Heart right ventricle (tissue), 16 donors: ENCODE measurements at regions not wholly inside any gene's neighbourhood (a gene's known extent, or its start where the extent isn't known, plus 50 kb on each side); places are given as distances from the start of the nearest gene placed in this dataset.

Experiments used
- ATAC-seq, 8 donors: fragments of 200-7000 bp; cut with Tn5 transposase; one replicate each; pipeline ENCODE4 v1.9.1; 2020; ENCODE audit warnings: mild to moderate bottlenecking in 8 of 8, moderate library complexity in 8 of 8, moderate number of reproducible peaks in 1 of 8
- DNase-seq, 2 donors: peaks; one replicate each; pipeline ENCODE4 v3.0.0-alpha.2; 2020
- H3K27ac ChIP-seq, 10 donors: fragments of 200-600 bp; sonication (generic) in 2 of 10; one replicate each; pipeline versions ENCODE4 v1.5.0 to v1.8.0; 2020 to 2022; ENCODE audit warnings: mild to moderate bottlenecking in 3 of 10
- H3K27me3 ChIP-seq, 7 donors: fragments of 200-600 bp; one replicate each; pipeline ENCODE4 v1.8.0; 2021 to 2022; ENCODE audit warnings: mild to moderate bottlenecking in 2 of 7
- H3K36me3 ChIP-seq, 9 donors: fragments of 200-600 bp; sonication (generic) in 1 of 9; one replicate each; pipeline versions ENCODE4 v1.5.0 to v1.8.0; 2020 to 2022; ENCODE audit warnings: mild to moderate bottlenecking in 2 of 9
- H3K4me1 ChIP-seq, 9 donors: fragments of 200-600 bp; sonication (generic) in 1 of 9; one replicate each; pipeline versions ENCODE4 v1.5.0 to v1.8.0; 2020 to 2022; ENCODE audit warnings: mild to moderate bottlenecking in 4 of 9
- H3K4me3 ChIP-seq, 10 donors: fragments of 200-600 bp; sonication (generic) in 2 of 10; one replicate each; pipeline versions ENCODE4 v1.5.0 to v1.8.0; 2020 to 2022; ENCODE audit warnings: mild to moderate bottlenecking in 7 of 10, moderate library complexity in 2 of 10
- H3K9me3 ChIP-seq, 11 donors: fragments of 200-600 bp in 10 of 11; sonication (generic) in 2 of 11; one replicate each; pipeline versions ENCODE4 v1.5.0 to v1.8.0; 2013 to 2022; ENCODE audit warnings: mild to moderate bottlenecking in 2 of 11, control low read depth in 1 of 11, moderate library complexity in 1 of 11
- WGBS, 2 donors: extraction: QIAGEN DNeasy Blood & Tissue Kit; methylation state at CpG; one replicate each; pipeline ENCODE4 v1.1.7; 2013; ENCODE audit warnings: inconsistent platforms in 1 of 2; 5-methylcytosine and 5-hydroxymethylcytosine counted together
- intact Hi-C, 10 donors: fragments of 100-400 bp; cut with DNase I; formaldehyde crosslinking; loops; one replicate each; pipeline versions ENCODE4 v1.11.1 to v1.14.2; 2022
- TF ChIP-seq, protein P1 (sequence below), 9 donors: fragments of 200-600 bp; sonication (generic) in 2 of 9; IDR thresholded peaks; one replicate each; pipeline versions ENCODE4 v1.5.0 to v1.8.0; 2021 to 2022; ENCODE audit warnings: antibody characterized with exemption in 9 of 9, mild to moderate bottlenecking in 5 of 9, moderate library complexity in 1 of 9
- donor health status: Arrhythmogenic right ventricular cardiomyopathy.
- donor health status: ischemic (EF 13 %, LVEDD 7.1; RV severe dilation, severe dysfunction).
- donor health status: healthy with polysubstance abuse.
- donor health status: DM: no; HTN: yes; CAD: no.
- donor health status: DM: no; HTN: no; CAD: no.
- donor health status: ischemic (EF 25% LVEDD 6.9; RV normal size, moderate dysfunction).
- donor health status: ischemic (EF 25% LVEDD 5.7; RV mildly dilated, moderate dysfunction).
- donor health status: healthy.
- donor health status: DM: yes; HTN: yes; CAD: no.
- donor health status: Ischemic cardiomyopathy.
- donor health status: ischemic (EF 35%, LVEDD 5.7; RV mildly dilated, moderate dysfunction).
- donor health status: nonischemic (EF 11% LVEDD 7.7; RV severe dilation, severe dysfunction).
- donor health status: DM: yes; HTN: yes; CAD: no.
- donor health status: PGD.
- donor health status: ischemic (EF 29% LVEDD 5.4; RV normal size, mild dysfunction).
- donor health status: nonischemic (EF 23%, LVEDD 6.1; RV moderate dilation, normal function).

DNA sequence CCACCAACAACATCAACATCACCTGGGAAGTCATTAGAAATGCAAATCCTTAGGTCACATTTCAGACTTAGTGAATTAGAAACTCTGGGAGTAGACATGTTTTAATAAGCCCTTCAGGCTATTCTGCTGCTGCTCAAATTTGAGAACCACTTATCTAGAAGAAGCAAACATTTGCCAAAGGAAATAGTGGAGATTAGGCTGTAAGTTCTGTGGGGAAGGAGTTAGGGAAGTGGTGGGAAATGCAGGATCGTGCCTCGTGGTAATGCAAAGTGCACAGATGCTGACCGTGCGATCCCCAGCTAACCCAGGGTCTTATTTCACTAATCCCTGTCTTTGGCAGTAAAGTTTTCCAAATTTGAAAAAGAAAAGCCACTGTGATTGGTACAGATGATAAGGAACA, 328.5 kb downstream of the EPM2A start:
- TF ChIP-seq, protein P1, sequence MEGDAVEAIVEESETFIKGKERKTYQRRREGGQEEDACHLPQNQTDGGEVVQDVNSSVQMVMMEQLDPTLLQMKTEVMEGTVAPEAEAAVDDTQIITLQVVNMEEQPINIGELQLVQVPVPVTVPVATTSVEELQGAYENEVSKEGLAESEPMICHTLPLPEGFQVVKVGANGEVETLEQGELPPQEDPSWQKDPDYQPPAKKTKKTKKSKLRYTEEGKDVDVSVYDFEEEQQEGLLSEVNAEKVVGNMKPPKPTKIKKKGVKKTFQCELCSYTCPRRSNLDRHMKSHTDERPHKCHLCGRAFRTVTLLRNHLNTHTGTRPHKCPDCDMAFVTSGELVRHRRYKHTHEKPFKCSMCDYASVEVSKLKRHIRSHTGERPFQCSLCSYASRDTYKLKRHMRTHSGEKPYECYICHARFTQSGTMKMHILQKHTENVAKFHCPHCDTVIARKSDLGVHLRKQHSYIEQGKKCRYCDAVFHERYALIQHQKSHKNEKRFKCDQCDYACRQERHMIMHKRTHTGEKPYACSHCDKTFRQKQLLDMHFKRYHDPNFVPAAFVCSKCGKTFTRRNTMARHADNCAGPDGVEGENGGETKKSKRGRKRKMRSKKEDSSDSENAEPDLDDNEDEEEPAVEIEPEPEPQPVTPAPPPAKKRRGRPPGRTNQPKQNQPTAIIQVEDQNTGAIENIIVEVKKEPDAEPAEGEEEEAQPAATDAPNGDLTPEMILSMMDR (IDR thresholded peaks at IDR 0.05): no peak
- Histone ChIP-seq H3K9me3 (no peaks in the 10 kb centered on the region), H3K36me3 (no peaks in the 10 kb centered on the region), H3K4me1 (peaks cover 0 to 5% (median 0%) of the 10 kb centered on the region in 9 donors), H3K4me3 (no peak overlapping the region), H3K27ac (no peak overlapping the region), H3K27me3 (no peaks in the 10 kb centered on the region)
- ATAC-seq (no peak), DNase-seq (no peak)
- WGBS, 2 donors: 34 to 49% methylated on average over 4 of the region's 4 CpGs
- intact Hi-C loops: no loop called here

DNA sequence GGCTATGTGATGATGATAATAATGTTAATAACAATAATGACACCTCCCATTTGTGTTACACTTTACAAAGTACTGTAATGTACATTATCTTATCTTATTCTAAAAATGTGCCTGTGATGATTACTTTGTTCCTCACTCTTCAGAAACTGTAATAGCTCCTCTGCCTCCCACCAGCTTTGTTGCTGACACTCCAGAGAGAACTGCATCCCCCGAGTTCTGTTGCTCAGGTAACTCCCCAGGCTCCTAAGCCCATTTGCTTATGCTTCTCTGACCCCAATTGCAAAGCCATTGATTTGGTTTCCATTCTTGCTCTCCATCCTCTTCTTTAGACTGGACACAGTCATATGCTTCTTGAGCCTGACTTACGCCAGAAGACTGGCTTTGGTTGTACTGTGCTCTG, 319.7 kb downstream of the EPM2A start:
- no peaks in the 10 kb centered on the region for H3K9me3 ChIP-seq
- H3K27ac ChIP-seq: no peak overlapping the region
- H3K4me3 ChIP-seq: no peak overlapping the region
- H3K36me3 ChIP-seq: no peaks in the 10 kb centered on the region
- intact Hi-C loops: no loop called here
- TF ChIP-seq, protein P1 (IDR thresholded peaks at IDR 0.05): no peak
- ATAC-seq (no peak), DNase-seq (no peak)
- H3K27me3 ChIP-seq: no peaks in the 10 kb centered on the region
- H3K4me1 ChIP-seq: no peaks in the 10 kb centered on the region
- 71 to 72% methylated on average over 2 of the region's 2 CpGs for WGBS, 2 donors

DNA sequence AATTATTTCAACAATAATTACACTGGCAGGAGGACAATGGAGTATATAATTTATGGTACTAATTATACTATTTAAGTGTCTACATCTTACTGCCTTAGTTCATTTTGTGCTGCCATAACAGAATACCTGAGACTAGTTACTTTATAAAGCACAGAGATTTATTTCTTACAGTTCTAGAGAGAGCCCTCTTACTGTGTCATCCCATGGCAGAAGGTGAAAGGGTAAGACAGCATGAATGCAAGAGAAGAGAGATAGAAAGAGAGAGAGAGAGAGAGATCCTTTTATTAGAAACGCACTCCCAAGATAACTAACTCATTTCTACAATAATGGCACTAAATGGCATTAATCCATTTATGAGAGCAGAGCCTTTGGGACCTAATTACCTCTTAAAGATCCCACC, 314.7 kb downstream of the EPM2A start:
- no peak for DNase-seq
- 59 to 65% methylated on average over 1 of the region's 1 CpG for WGBS, 2 donors
- no peaks in the 10 kb centered on the region for H3K27me3 ChIP-seq
- no peaks in the 10 kb centered on the region for H3K4me1 ChIP-seq
- ATAC-seq: no peak
- H3K36me3 ChIP-seq: no peaks in the 10 kb centered on the region
- no peak overlapping the region for H3K4me3 ChIP-seq
- intact Hi-C loops: no loop called here
- TF ChIP-seq, protein P1 (IDR thresholded peaks at IDR 0.05): no peak
- H3K9me3 ChIP-seq: peaks cover 0 to 5% (median 0%) of the 10 kb centered on the region in 11 donors
- no peak overlapping the region for H3K27ac ChIP-seq

DNA sequence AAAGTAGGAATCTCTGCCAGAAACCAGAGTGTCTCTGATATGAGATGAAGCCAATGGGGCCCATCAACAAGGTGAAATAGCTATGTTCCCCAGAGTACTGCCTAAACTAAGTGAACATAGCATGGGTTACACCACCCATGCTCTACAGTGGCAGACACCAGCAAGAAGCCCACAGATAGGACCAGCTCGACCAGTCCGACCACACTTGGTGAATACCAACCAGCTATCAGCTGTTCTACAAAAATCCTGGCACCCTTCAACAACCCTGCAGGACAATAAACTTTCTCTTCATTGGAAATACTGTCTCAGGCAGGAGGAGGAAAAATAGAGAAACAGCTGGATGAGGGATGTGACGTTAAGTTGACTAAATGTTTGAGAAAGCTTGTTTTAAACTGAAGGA, 311.4 kb downstream of the EPM2A start:
- Histone ChIP-seq H3K36me3 (no peaks in the 10 kb centered on the region), H3K4me3 (no peak overlapping the region), H3K4me1 (no peaks in the 10 kb centered on the region), H3K27ac (no peak overlapping the region), H3K9me3 (peaks cover 0 to 5% (median 0%) of the 10 kb centered on the region in 11 donors), H3K27me3 (no peaks in the 10 kb centered on the region)
- DNase-seq (no peak), ATAC-seq (no peak)
- WGBS, 2 donors: 82 to 91% methylated on average over 3 of the region's 3 CpGs
- intact Hi-C loops: no loop called here
- TF ChIP-seq, protein P1 (IDR thresholded peaks at IDR 0.05): no peak

DNA sequence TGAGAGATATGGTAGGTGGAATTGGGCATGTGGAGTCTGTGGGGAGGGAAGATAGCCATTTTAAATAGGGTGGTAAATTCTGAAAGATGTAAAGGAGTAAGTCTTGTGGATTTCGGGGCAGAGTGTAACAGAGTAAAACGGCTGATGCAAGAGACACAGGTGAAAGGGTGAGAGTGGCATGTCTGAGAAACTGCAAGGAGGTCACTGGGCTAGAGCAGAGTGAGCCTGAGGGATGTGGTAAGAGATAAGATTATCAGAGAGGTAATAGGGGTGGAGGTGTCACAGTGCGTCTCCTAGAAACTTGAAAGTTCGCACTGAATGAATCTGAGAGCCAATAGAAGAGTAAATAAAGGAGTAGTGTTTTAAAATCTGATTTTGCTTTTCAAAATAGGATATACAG, 308.1 kb downstream of the EPM2A start:
- no peaks in the 10 kb centered on the region for H3K4me1 ChIP-seq
- intact Hi-C loops: no loop called here
- no peak for ATAC-seq
- 70 to 71% methylated on average over 4 of the region's 4 CpGs for WGBS, 2 donors
- TF ChIP-seq, protein P1 (IDR thresholded peaks at IDR 0.05): no peak
- DNase-seq: no peak
- no peaks in the 10 kb centered on the region for H3K9me3 ChIP-seq
- no peak overlapping the region for H3K27ac ChIP-seq
- H3K27me3 ChIP-seq: no peaks in the 10 kb centered on the region
- no peak overlapping the region for H3K4me3 ChIP-seq
- no peaks in the 10 kb centered on the region for H3K36me3 ChIP-seq
